ENCODE measurements at regions not wholly inside any gene's neighbourhood (a gene's known extent, or its start where the extent isn't known, plus 50 kb on each side); places are given as distances from the start of the nearest gene placed in this dataset.

GRCh38 chr10:4669585-4669984 lies 156.4 kb upstream of the AKR1E2 start:
- TF ChIP-seq POLR2A (IDR thresholded peaks at IDR 0.05; ENCODE audit: low read depth, low read length) (no peak), POLR2AphosphoS5 (IDR thresholded peaks at IDR 0.05; ENCODE audit: low read depth, low read length) (no peak), TAF1 (IDR thresholded peaks at IDR 0.05; ENCODE audit: low read depth, low read length) (no peak), POU2F2 (IDR thresholded peaks at IDR 0.05; ENCODE audit: low read depth, low read length) (no peak)
